NB4 (cell line): ENCODE measurements at regions not wholly inside any gene's neighbourhood (a gene's known extent, or its start where the extent isn't known, plus 50 kb on each side); places are given as distances from the start of the nearest gene placed in this dataset.

ENCODE experiments used
- CTCF ChIP-seq: IDR thresholded peaks from one replicate; pipeline ENCODE4 v1.5.1; 2012; ENCODE audit warnings: low read depth, low read length
- POLR2A ChIP-seq: IDR thresholded peaks from 2 replicates; pipeline ENCODE4 v1.6.1; 2011; ENCODE audit warnings: mild to moderate bottlenecking; ENCODE audit not compliant: insufficient read length; ENCODE audit errors: extremely low read depth

GRCh38 chr7:12085516-12085915 lies 125.6 kb upstream of the TMEM106B start:
- TF ChIP-seq CTCF (no peak), POLR2A (no peak)
